ENCODE measurements at regions not wholly inside any gene's neighbourhood (a gene's known extent, or its start where the extent isn't known, plus 50 kb on each side); places are given as distances from the start of the nearest gene placed in this dataset.

- DNase-seq (ENCODE audit: low read depth), result no peak
- no peak for TF ChIP-seq CTCF (IDR thresholded peaks at IDR 0.05; ENCODE audit: insufficient read depth, low read depth, low read length, missing control alignments)
- no peak overlapping the region for H3K4me3 ChIP-seq (ENCODE audit: low read depth, low read length)
Observed at GRCh38 chr10:65769828-65770227, 1156.0 kb upstream of the LRRTM3 start.

- no peak overlapping the region for H3K4me3 ChIP-seq (ENCODE audit: low read depth, low read length)
- no peak for DNase-seq (ENCODE audit: low read depth)
- TF ChIP-seq CTCF (IDR thresholded peaks at IDR 0.05; ENCODE audit: insufficient read depth, low read depth, low read length, missing control alignments), result no peak
Observed at GRCh38 chr10:65778753-65779152, 1147.1 kb upstream of the LRRTM3 start.

- no peak for DNase-seq (ENCODE audit: low read depth)
- TF ChIP-seq CTCF (IDR thresholded peaks at IDR 0.05; ENCODE audit: insufficient read depth, low read depth, low read length, missing control alignments), result no peak
- no peak overlapping the region for H3K4me3 ChIP-seq (ENCODE audit: low read depth, low read length)
Observed at GRCh38 chr10:65779985-65780384, 1145.9 kb upstream of the LRRTM3 start.

GRCh38 chr10:65786279-65786678 lies 1139.6 kb upstream of the LRRTM3 start:
- no peak for TF ChIP-seq CTCF (IDR thresholded peaks at IDR 0.05; ENCODE audit: insufficient read depth, low read depth, low read length, missing control alignments)

GRCh38 chr10:65787571-65787970 lies 1138.3 kb upstream of the LRRTM3 start:
- TF ChIP-seq CTCF (IDR thresholded peaks at IDR 0.05; ENCODE audit: insufficient read depth, low read depth, low read length, missing control alignments), result no peak
- no peak overlapping the region for H3K4me3 ChIP-seq (ENCODE audit: low read depth, low read length)
- no peak for DNase-seq (ENCODE audit: low read depth)

More at GRCh38 chr10:65786279-65786678, 1139.6 kb upstream of the LRRTM3 start:
- DNase-seq (ENCODE audit: low read depth), result no peak
- H3K4me3 ChIP-seq (ENCODE audit: low read depth, low read length), result no peak overlapping the region

GRCh38 chr10:65788271-65788670 lies 1137.6 kb upstream of the LRRTM3 start:
- no peak for DNase-seq (ENCODE audit: low read depth)
- no peak overlapping the region for H3K4me3 ChIP-seq (ENCODE audit: low read depth, low read length)
- no peak for TF ChIP-seq CTCF (IDR thresholded peaks at IDR 0.05; ENCODE audit: insufficient read depth, low read depth, low read length, missing control alignments)

GRCh38 chr10:65791979-65792378 lies 1133.9 kb upstream of the LRRTM3 start:
- no peak for DNase-seq (ENCODE audit: low read depth)
- no peak overlapping the region for H3K4me3 ChIP-seq (ENCODE audit: low read depth, low read length)
- TF ChIP-seq CTCF (IDR thresholded peaks at IDR 0.05; ENCODE audit: insufficient read depth, low read depth, low read length, missing control alignments), result no peak
